Gastrocnemius medialis (tissue), 4 donors: ENCODE measurements at regions not wholly inside any gene's neighbourhood (a gene's known extent, or its start where the extent isn't known, plus 50 kb on each side); places are given as distances from the start of the nearest gene placed in this dataset.
"Not testable (repeated sequence)": the region's sequence is repeated elsewhere in the genome, so short reads cannot be mapped to it uniquely, and the experiment has no call there.

Experiments used
- CTCF ChIP-seq, 5 experiments: fragments of 450-650 bp in 3 of 5; fragments of 200-600 bp in 2 of 5; sonication (generic) in 2 of 5; IDR thresholded peaks in 4 of 5; conservative IDR thresholded peaks in 1 of 5; 1 replicate in 4 of 5; 2 replicates in 1 of 5; pipeline ENCODE4 v1.5.1; 2016 to 2019; ENCODE audit warnings: antibody characterized with exemption in 5 of 5, mild to moderate bottlenecking in 3 of 5, moderate library complexity in 3 of 5
- POLR2A ChIP-seq, 2 donors: fragments of 450-650 bp; IDR thresholded peaks; one replicate each; pipeline ENCODE4 v1.6.1; 2017; ENCODE audit warnings: antibody characterized with exemption in 2 of 2, mild to moderate bottlenecking in 2 of 2, moderate library complexity in 2 of 2

- TF ChIP-seq POLR2A (IDR thresholded peaks at IDR 0.05); CTCF (IDR thresholded peaks at IDR 0.05 in 4 of 5, conservative IDR thresholded peaks at IDR 0.05 in 1 of 5): not testable (repeated sequence)
These were observed 145.1 kb downstream of the RALA start for GRCh38 chr7:39768439-39768838.
